ENCODE measurements at regions not wholly inside any gene's neighbourhood (a gene's known extent, or its start where the extent isn't known, plus 50 kb on each side); places are given as distances from the start of the nearest gene placed in this dataset.

GRCh38 chr14:49461529-49462401 lies 124.4 kb downstream of the RPS29 start:
- peak; percentile 73 for TF ChIP-seq CTCF (IDR thresholded peaks at IDR 0.05; ENCODE audit: low read depth, low read length)
- in situ Hi-C loops (cut with HindIII; ENCODE audit: low sequenced_read_pairs) = no loop called here

GRCh38 chr14:49460662-49461061 lies 125.5 kb downstream of the RPS29 start:
- TF ChIP-seq CTCF (IDR thresholded peaks at IDR 0.05; ENCODE audit: low read depth, low read length) = no peak
- in situ Hi-C loops (cut with HindIII; ENCODE audit: low sequenced_read_pairs) = no loop called here
- DNase-seq (ENCODE audit: low read depth, low spot score) = no peak
- H3K4me3 ChIP-seq (ENCODE audit: low read depth, low read length) = no peak overlapping the region

More at GRCh38 chr14:49461529-49462401, 124.4 kb downstream of the RPS29 start:
- peak; percentile 76 for DNase-seq (ENCODE audit: low read depth, low spot score)
- no peak overlapping the region for H3K4me3 ChIP-seq (ENCODE audit: low read depth, low read length)

DNA sequence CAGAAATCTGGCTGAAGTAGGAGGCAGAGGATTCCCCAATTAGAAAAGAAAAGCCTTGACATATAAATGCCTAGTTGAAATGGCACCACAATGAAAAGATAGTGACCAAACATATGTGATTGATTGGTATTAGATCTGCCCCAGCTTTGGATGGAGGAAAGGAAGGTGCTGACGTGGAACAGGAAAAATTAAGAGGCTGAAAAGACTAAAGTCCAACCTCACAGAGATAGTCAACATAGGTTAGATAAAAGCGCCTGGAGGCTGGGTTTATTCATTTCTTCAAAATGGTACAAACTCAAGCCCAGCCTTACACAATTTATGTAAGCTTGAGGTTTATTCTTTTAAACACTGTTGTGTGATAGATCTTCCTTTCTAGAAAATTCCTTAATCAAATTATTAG lies 129.6 kb downstream of the RPS29 start:
- in situ Hi-C loops (cut with HindIII; ENCODE audit: low sequenced_read_pairs) = no loop called here
- no peak overlapping the region for H3K4me3 ChIP-seq (ENCODE audit: low read depth, low read length)

GRCh38 chr14:49451938-49452337 lies 134.2 kb downstream of the RPS29 start:
- TF ChIP-seq CTCF (IDR thresholded peaks at IDR 0.05; ENCODE audit: low read depth, low read length) = no peak
- no peak for DNase-seq (ENCODE audit: low read depth, low spot score)

More for the DNA sequence above, 129.6 kb downstream of the RPS29 start:
- no peak for TF ChIP-seq CTCF (IDR thresholded peaks at IDR 0.05; ENCODE audit: low read depth, low read length)
- DNase-seq (ENCODE audit: low read depth, low spot score) = no peak

GRCh38 chr14:49449749-49450148 lies 136.4 kb downstream of the RPS29 start:
- no peak for DNase-seq (ENCODE audit: low read depth, low spot score)
- in situ Hi-C loops (cut with HindIII; ENCODE audit: low sequenced_read_pairs) = no loop called here
- no peak for TF ChIP-seq CTCF (IDR thresholded peaks at IDR 0.05; ENCODE audit: low read depth, low read length)
- H3K4me3 ChIP-seq (ENCODE audit: low read depth, low read length) = no peak overlapping the region

More at GRCh38 chr14:49451938-49452337, 134.2 kb downstream of the RPS29 start:
- H3K4me3 ChIP-seq (ENCODE audit: low read depth, low read length) = no peak overlapping the region
- in situ Hi-C loops (cut with HindIII; ENCODE audit: low sequenced_read_pairs) = no loop called here

- in situ Hi-C loops (cut with HindIII; ENCODE audit: low sequenced_read_pairs) = no loop called here
- H3K4me3 ChIP-seq (ENCODE audit: low read depth, low read length) = no peak overlapping the region
- DNase-seq (ENCODE audit: low read depth, low spot score) = no peak
- TF ChIP-seq CTCF (IDR thresholded peaks at IDR 0.05; ENCODE audit: low read depth, low read length) = no peak
Measured at GRCh38 chr14:49447540-49448107, 138.6 kb downstream of the RPS29 start.
